HG03575 (cell line): ENCODE measurements at regions not wholly inside any gene's neighbourhood (a gene's known extent, or its start where the extent isn't known, plus 50 kb on each side); places are given as distances from the start of the nearest gene placed in this dataset.
"Not testable (repeated sequence)": the region's sequence is repeated elsewhere in the genome, so short reads cannot be mapped to it uniquely, and the experiment has no call there.

Experiments used
- ATAC-seq: cut with Tn5 transposase; IDR thresholded peaks from one replicate; pipeline ENCODE4 v1.9.1; 2021; ENCODE audit not compliant: unreplicated experiment, insufficient number of reproducible peaks, low FRiP score; ENCODE audit errors: extremely low read depth

GRCh38 chr5:167905919-167906853 lies 385.3 kb upstream of the WWC1 start:
- no peak for ATAC-seq

DNA sequence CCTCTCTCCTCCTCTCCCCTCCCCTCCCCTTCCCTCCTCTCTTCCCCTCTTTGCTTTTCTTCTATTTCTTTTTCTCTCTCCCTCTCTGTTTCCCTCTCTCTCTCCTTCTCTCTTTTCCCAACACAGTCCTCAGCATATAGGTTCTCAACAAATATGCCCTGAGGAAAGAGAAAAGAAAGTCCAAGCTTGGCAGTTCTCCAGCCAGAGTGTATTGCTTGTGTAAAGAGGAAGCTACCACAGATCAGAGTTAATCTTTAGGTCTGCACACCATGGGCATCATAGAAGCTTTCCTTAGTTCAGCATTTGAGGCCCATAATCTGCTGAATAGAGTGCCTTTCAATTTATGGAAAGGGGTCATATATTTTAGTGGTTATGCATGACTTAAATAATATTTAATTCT lies 382.8 kb upstream of the WWC1 start:
- no peak for ATAC-seq

GRCh38 chr5:167912941-167913665 lies 378.3 kb upstream of the WWC1 start:
- no peak for ATAC-seq

DNA sequence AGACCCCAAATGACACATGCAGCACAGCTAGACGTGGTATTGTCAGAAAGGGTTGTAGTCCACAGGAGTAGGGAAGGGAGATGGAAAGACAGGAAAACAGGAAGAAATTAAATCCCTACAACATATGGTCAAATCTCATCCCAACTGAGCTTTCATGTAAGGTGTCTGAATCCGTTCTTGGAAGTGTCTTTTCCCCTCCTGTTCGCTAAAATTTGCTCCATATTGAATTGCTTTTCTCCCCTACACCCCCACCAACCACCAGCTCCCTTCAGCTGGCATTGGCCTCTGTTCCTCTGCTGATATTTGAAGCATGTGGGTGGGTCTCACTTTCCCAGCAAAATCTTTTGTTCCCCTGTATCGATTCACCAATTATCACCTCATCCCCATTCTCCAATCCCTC lies 376.2 kb upstream of the WWC1 start:
- no peak for ATAC-seq

GRCh38 chr5:167916261-167916691 lies 375.2 kb upstream of the WWC1 start:
- ATAC-seq = no peak

DNA sequence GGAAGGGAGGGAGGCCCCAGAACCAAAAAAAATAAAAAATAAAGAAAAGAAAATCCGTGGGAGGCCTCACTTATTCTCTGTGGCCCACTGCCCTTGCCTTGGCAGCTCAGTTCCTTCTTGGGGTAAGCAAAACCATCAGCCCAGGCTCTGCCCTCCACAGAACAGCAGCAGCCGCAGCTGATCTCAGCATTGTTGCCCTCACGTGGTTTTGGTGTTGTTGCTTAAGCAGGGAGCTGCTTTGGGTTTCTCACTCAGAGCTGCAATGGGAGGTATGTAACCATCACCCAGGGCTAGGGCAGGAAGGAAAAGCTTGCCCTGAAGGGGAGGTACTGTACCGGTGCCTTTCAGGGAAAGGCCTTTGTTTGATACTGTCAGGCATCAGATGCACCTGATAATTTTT lies 374.7 kb upstream of the WWC1 start:
- no peak for ATAC-seq

- no peak for ATAC-seq
These were observed 373.1 kb upstream of the WWC1 start for GRCh38 chr5:167918184-167918812.

GRCh38 chr5:167918813-167919483 lies 372.5 kb upstream of the WWC1 start:
- no peak for ATAC-seq

- ATAC-seq = no peak
These were observed 370.9 kb upstream of the WWC1 start for GRCh38 chr5:167920589-167920988.

DNA sequence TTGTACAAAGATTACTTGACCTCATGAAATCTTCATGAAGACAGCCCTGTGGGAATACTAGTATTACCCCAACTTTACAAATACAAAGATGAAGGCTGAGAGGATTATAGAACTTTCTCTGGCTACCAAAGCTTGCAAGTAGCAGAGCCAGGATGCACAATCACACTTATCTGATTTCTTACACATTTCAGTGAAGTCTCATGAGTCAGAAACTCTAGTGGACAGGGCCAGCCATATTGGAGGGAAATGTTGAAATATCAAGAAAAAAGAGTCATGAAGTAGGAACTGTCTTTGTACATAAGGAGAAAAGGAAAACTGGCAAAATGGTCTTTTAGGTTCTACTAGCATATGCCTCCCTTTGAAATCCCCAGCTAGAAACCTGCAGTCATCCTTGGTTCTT lies 369.6 kb upstream of the WWC1 start:
- no peak for ATAC-seq

DNA sequence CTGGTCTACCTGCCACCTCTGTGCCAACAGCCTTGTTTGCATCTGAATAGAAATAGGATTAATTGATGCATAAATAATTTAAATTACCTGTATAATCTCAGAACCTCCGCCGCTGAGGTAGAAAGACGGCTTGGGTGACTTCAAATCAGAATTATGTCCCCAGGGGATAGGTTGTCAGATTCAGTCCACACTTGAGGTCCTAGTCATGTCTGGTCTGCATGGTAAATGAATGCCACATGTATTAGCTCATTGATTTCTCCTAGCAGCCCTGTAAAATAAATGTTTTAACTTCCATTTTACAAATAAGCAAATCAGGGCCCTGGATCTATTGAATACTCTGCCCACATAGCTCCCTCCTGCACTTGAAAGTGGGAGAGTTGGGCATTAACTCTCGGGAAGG lies 368.0 kb upstream of the WWC1 start:
- ATAC-seq = no peak

DNA sequence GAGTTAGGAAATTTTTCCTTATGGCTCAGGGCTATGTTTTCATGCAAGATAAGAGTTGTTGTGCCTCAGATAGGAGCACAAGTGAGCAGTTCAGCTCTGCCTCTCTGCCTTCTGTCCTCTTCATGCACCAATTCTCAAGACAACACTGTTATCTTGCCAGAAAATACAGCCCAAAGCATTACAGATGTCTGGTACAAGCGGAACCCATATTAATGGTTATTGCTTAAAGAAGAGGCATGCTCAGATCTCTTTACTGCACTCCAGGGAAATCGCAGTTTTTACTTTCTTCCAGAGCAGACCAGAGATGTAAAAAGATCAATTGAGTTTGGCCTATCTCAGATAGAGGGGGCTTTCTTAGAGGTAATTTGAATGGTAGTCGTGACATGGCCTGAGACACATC lies 361.6 kb upstream of the WWC1 start:
- no peak for ATAC-seq

DNA sequence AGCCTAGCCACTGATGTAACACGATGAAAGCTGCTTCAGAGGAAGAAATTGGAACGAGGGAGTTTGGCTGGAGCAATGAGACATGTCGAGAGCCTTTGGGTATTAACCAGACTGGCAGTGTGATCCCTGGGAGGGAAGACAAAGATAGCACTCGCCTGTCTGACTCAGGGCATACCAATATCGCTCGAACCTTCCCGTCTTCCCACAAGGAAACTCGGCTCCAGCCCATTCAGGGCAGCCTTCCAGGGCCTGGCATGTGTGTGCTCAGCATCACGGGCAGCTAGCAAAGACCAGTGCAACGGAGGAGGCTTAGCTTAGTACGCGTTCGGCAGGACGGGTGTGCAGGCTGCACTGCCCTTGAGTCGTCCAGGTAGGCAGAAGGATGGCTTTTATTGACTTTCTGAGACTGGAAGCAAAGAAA lies 356.9 kb upstream of the WWC1 start:
- ATAC-seq = no peak

GRCh38 chr5:167936022-167936421 lies 355.4 kb upstream of the WWC1 start:
- no peak for ATAC-seq

- ATAC-seq = no peak
These were observed 354.4 kb upstream of the WWC1 start for GRCh38 chr5:167936944-167937634.

- ATAC-seq = no peak
These were observed 353.8 kb upstream of the WWC1 start for GRCh38 chr5:167937635-167937998.

DNA sequence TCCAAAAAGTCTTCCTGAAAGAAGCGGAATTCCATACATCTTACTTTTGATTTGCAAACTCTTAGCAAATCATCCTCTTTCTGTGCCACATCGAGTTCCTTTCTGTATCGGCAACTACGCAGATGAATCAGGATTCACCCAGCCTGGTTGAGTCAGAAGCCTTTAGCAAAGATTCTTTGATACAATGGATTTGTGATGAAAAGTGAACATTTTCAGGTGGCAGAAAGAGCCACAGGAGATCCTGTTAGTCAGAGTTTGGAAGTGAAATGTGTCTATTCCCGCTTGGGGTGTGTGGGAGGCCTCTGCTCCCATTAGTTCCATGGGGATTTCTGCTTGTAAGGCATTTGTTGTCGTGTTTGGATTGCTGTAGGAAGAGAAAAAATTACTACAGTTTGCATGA lies 351.8 kb upstream of the WWC1 start:
- no peak for ATAC-seq

- no peak for ATAC-seq
These were observed 350.5 kb upstream of the WWC1 start for GRCh38 chr5:167940911-167941310.

- ATAC-seq = not testable (repeated sequence)
These were observed 349.9 kb upstream of the WWC1 start for GRCh38 chr5:167941556-167941955.
